Bronchial epithelial cell (primary cell): ENCODE measurements at regions not wholly inside any gene's neighbourhood (a gene's known extent, or its start where the extent isn't known, plus 50 kb on each side); places are given as distances from the start of the nearest gene placed in this dataset.
A peak's percentile ranks its signal among the peaks of the same experiment; 100 is the strongest.

Experiments
- DNase-seq: peaks from one replicate; pipeline ENCODE4 v3.0.0-alpha.2; 2010; ENCODE audit warnings: low read depth
- FAIRE-seq: peaks from 2 replicates; lab custom pipeline; 2011; peaks lifted over from hg19 to GRCh38; lab: Jason Lieb, UNC
- H3K27me3 ChIP-seq: 2 replicates; pipeline ENCODE4 v1.5.1; 2011; ENCODE audit warnings: low read length; ENCODE audit not compliant: control insufficient read depth, insufficient read depth
- H3K36me3 ChIP-seq: 2 replicates; pipeline ENCODE4 v1.5.1; 2011; ENCODE audit warnings: low read length; ENCODE audit not compliant: control insufficient read depth, insufficient read depth
- H3K4me3 ChIP-seq: 2 replicates; pipeline ENCODE4 v1.5.1; 2011; ENCODE audit warnings: mild to moderate bottlenecking, low read depth, low read length, control low read depth
- TF ChIP-seq, protein P1 (sequence below): IDR thresholded peaks from 2 replicates; pipeline ENCODE4 v1.5.1; 2011; ENCODE audit warnings: mild to moderate bottlenecking, moderate library complexity, low read length, control low read depth, inconsistent platforms; ENCODE audit not compliant: insufficient read depth, severe bottlenecking

- DNase-seq, result peak; percentile 11
- TF ChIP-seq, protein P1, sequence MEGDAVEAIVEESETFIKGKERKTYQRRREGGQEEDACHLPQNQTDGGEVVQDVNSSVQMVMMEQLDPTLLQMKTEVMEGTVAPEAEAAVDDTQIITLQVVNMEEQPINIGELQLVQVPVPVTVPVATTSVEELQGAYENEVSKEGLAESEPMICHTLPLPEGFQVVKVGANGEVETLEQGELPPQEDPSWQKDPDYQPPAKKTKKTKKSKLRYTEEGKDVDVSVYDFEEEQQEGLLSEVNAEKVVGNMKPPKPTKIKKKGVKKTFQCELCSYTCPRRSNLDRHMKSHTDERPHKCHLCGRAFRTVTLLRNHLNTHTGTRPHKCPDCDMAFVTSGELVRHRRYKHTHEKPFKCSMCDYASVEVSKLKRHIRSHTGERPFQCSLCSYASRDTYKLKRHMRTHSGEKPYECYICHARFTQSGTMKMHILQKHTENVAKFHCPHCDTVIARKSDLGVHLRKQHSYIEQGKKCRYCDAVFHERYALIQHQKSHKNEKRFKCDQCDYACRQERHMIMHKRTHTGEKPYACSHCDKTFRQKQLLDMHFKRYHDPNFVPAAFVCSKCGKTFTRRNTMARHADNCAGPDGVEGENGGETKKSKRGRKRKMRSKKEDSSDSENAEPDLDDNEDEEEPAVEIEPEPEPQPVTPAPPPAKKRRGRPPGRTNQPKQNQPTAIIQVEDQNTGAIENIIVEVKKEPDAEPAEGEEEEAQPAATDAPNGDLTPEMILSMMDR, result no peak
- Histone ChIP-seq H3K4me3 (no peak overlapping the region), H3K36me3 (no peaks in the 10 kb centered on the region), H3K27me3 (no peaks in the 10 kb centered on the region)
- no peak for FAIRE-seq
Measured at GRCh38 chr13:91155512-91156114, 191.9 kb upstream of the MIR17HG start.

GRCh38 chr13:91157273-91158016 lies 190.0 kb upstream of the MIR17HG start:
- no peaks in the 10 kb centered on the region for H3K36me3 ChIP-seq
- DNase-seq (no peak), FAIRE-seq (no peak)
- no peak overlapping the region for H3K4me3 ChIP-seq
- H3K27me3 ChIP-seq, result no peaks in the 10 kb centered on the region
- TF ChIP-seq, protein P1, result no peak

- Histone ChIP-seq H3K36me3 (no peaks in the 10 kb centered on the region), H3K27me3 (no peaks in the 10 kb centered on the region), H3K4me3 (no peak overlapping the region)
- TF ChIP-seq, protein P1, result no peak
- no peak for DNase-seq
- no peak for FAIRE-seq
Measured at GRCh38 chr13:91158017-91158395, 189.5 kb upstream of the MIR17HG start.

GRCh38 chr13:91162180-91162579 lies 185.3 kb upstream of the MIR17HG start:
- TF ChIP-seq, protein P1, result no peak
- DNase-seq (no peak), FAIRE-seq (no peak)
- H3K36me3 ChIP-seq, result no peaks in the 10 kb centered on the region
- H3K27me3 ChIP-seq, result no peaks in the 10 kb centered on the region
- no peak overlapping the region for H3K4me3 ChIP-seq

GRCh38 chr13:91162589-91162988 lies 184.9 kb upstream of the MIR17HG start:
- DNase-seq (no peak), FAIRE-seq (no peak)
- TF ChIP-seq, protein P1, result no peak
- no peak overlapping the region for H3K4me3 ChIP-seq
- H3K27me3 ChIP-seq, result no peaks in the 10 kb centered on the region
- no peaks in the 10 kb centered on the region for H3K36me3 ChIP-seq
